ENCODE measurements at regions not wholly inside any gene's neighbourhood (a gene's known extent, or its start where the extent isn't known, plus 50 kb on each side); places are given as distances from the start of the nearest gene placed in this dataset.

DNA sequence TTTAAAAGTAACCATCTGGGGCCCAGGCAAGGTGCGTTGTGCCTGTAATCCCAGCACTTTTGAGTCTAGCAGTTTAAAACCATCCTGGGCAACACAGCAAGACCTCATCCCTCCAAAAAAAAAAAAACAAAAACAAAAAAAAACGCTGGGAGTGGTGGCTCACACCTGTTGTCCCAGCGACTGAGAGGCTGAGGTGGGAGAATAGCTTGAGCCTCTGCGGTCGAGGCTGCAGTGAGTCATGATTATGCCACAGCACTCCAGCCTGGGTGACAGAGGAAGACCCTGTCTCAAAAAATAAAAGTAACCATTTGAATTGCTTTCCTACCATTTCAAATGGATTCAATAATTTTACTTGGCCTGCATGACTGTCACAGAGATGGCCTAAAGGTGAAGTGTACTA lies 186.5 kb upstream of the ATP2B1 start:
- WGBS, 2 donors: 93% methylated on average over 5 of the region's 5 CpGs
- ATAC-seq (ENCODE audit: low FRiP score): no peak
- no peak for DNase-seq

DNA sequence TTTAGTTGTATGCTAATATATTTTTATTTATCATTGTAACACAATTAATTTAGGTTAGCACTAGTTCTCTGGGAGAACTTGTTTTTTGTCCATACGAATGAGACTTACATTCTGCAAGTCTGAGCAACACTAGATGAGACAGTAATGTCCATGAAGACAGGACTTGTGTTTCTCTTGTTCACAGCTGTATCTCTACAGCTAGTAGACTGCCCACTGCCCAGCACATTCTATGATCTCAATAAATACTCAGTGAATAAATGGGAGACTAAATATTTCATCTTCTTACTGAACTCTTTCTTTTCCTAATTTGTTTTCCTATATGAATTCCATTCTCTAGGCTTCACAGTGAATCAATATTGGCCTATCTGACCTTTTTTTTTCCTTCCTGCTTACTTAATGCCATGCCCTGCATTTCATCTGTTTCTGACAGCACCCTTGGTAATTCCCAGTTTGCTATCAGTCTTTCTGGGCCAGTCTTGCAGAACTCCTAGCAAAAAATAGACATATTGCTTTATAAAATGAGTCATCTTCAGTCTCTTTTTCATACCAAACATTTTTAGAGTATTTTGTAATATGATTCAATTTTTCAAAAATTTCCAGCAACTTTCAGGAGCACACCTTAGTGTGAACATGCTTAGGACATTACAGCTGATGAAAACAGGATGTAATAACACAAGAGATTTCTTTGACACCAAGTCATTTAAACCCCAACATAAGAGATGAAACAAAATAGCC lies 185.5 kb upstream of the ATP2B1 start:
- no peaks in the 10 kb centered on the region for H3K36me3 ChIP-seq (ENCODE audit: control insufficient read depth in 1 of 2, insufficient read depth in 2 of 2, low read length in 1 of 2)
- DNase-seq (no peak), ATAC-seq (ENCODE audit: low FRiP score) (no peak)
- 92 to 93% methylated on average over 1 of the region's 1 CpG for WGBS, 2 donors
- no peaks in the 10 kb centered on the region for H3K9me3 ChIP-seq (ENCODE audit: control insufficient read depth, low read length)
- no peak overlapping the region for H3K27ac ChIP-seq (ENCODE audit: low read depth in 1 of 2, low read length in 2 of 2)
- no peaks in the 10 kb centered on the region for H3K4me1 ChIP-seq (ENCODE audit: control insufficient read depth in 1 of 2, insufficient read depth in 2 of 2, low read length in 2 of 2)
- intact Hi-C loops (cut with DNase I): no loop called here
- no peak overlapping the region for H3K4me3 ChIP-seq (ENCODE audit: low read length in 2 of 2)
- no peaks in the 10 kb centered on the region for H3K27me3 ChIP-seq (ENCODE audit: control insufficient read depth in 1 of 2, insufficient read depth in 2 of 2, low read length in 1 of 2)

More for the DNA sequence above, 186.5 kb upstream of the ATP2B1 start:
- H3K9me3 ChIP-seq (ENCODE audit: control insufficient read depth, low read length): no peaks in the 10 kb centered on the region
- no peaks in the 10 kb centered on the region for H3K4me1 ChIP-seq (ENCODE audit: control insufficient read depth in 1 of 2, insufficient read depth in 2 of 2, low read length in 2 of 2)
- no peak overlapping the region for H3K4me3 ChIP-seq (ENCODE audit: low read length in 2 of 2)
- no peaks in the 10 kb centered on the region for H3K27me3 ChIP-seq (ENCODE audit: control insufficient read depth in 1 of 2, insufficient read depth in 2 of 2, low read length in 1 of 2)
- no peaks in the 10 kb centered on the region for H3K36me3 ChIP-seq (ENCODE audit: control insufficient read depth in 1 of 2, insufficient read depth in 2 of 2, low read length in 1 of 2)
- intact Hi-C loops (cut with DNase I): no loop called here
- no peak overlapping the region for H3K27ac ChIP-seq (ENCODE audit: low read depth in 1 of 2, low read length in 2 of 2)

DNA sequence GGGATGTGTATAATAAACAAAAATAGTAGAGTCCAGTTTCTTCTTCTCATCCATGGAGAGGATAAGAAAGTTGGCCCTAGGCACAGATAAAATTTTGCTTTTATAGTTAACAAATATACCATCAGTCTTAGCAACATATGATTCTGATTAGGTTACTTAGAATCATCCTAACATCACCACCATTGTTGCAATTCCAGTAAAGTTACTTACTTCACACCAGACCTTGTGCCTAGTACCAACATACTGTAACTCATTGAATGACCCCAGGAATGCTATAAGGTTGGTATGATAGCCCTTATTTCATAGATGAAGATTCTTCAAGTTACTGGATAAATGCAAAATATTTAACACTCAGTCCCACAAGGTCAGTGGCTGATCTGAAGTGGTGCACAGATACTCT lies 183.8 kb upstream of the ATP2B1 start:
- Histone ChIP-seq H3K36me3 (ENCODE audit: control insufficient read depth in 1 of 2, insufficient read depth in 2 of 2, low read length in 1 of 2) (no peaks in the 10 kb centered on the region), H3K4me3 (ENCODE audit: low read length in 2 of 2) (no peak overlapping the region), H3K27ac (ENCODE audit: low read depth in 1 of 2, low read length in 2 of 2) (no peak overlapping the region), H3K4me1 (ENCODE audit: control insufficient read depth in 1 of 2, insufficient read depth in 2 of 2, low read length in 2 of 2) (no peaks in the 10 kb centered on the region), H3K27me3 (ENCODE audit: control insufficient read depth in 1 of 2, insufficient read depth in 2 of 2, low read length in 1 of 2) (no peaks in the 10 kb centered on the region), H3K9me3 (ENCODE audit: control insufficient read depth, low read length) (no peaks in the 10 kb centered on the region)
- DNase-seq: no peak
- ATAC-seq (ENCODE audit: low FRiP score): no peak
- intact Hi-C loops (cut with DNase I): no loop called here

- Histone ChIP-seq H3K27ac (ENCODE audit: low read depth in 1 of 2, low read length in 2 of 2) (no peak overlapping the region), H3K4me1 (ENCODE audit: control insufficient read depth in 1 of 2, insufficient read depth in 2 of 2, low read length in 2 of 2) (no peaks in the 10 kb centered on the region), H3K9me3 (ENCODE audit: control insufficient read depth, low read length) (no peaks in the 10 kb centered on the region), H3K4me3 (ENCODE audit: low read length in 2 of 2) (no peak overlapping the region), H3K36me3 (ENCODE audit: control insufficient read depth in 1 of 2, insufficient read depth in 2 of 2, low read length in 1 of 2) (no peaks in the 10 kb centered on the region), H3K27me3 (ENCODE audit: control insufficient read depth in 1 of 2, insufficient read depth in 2 of 2, low read length in 1 of 2) (no peaks in the 10 kb centered on the region)
- DNase-seq (no peak), ATAC-seq (ENCODE audit: low FRiP score) (no peak)
- intact Hi-C loops (cut with DNase I): no loop called here
Observed at GRCh38 chr12:89891933-89892332, 183.3 kb upstream of the ATP2B1 start.

- Histone ChIP-seq H3K4me3 (ENCODE audit: low read length in 2 of 2) (no peak overlapping the region), H3K36me3 (ENCODE audit: control insufficient read depth in 1 of 2, insufficient read depth in 2 of 2, low read length in 1 of 2) (no peaks in the 10 kb centered on the region), H3K9me3 (ENCODE audit: control insufficient read depth, low read length) (no peaks in the 10 kb centered on the region), H3K27me3 (ENCODE audit: control insufficient read depth in 1 of 2, insufficient read depth in 2 of 2, low read length in 1 of 2) (no peaks in the 10 kb centered on the region), H3K4me1 (ENCODE audit: control insufficient read depth in 1 of 2, insufficient read depth in 2 of 2, low read length in 2 of 2) (no peaks in the 10 kb centered on the region), H3K27ac (ENCODE audit: low read depth in 1 of 2, low read length in 2 of 2) (no peak overlapping the region)
- WGBS, 2 donors: 50 to 71% methylated on average over 2 of the region's 2 CpGs
- intact Hi-C loops (cut with DNase I): no loop called here
- ATAC-seq (ENCODE audit: low FRiP score) (no peak), DNase-seq (no peak)
Observed at GRCh38 chr12:89890161-89890560, 181.5 kb upstream of the ATP2B1 start.

- intact Hi-C loops (cut with DNase I): no loop called here
- Histone ChIP-seq H3K4me1 (ENCODE audit: control insufficient read depth in 1 of 2, insufficient read depth in 2 of 2, low read length in 2 of 2) (no peaks in the 10 kb centered on the region), H3K4me3 (ENCODE audit: low read length in 2 of 2) (no peak overlapping the region), H3K9me3 (ENCODE audit: control insufficient read depth, low read length) (no peaks in the 10 kb centered on the region), H3K36me3 (ENCODE audit: control insufficient read depth in 1 of 2, insufficient read depth in 2 of 2, low read length in 1 of 2) (no peaks in the 10 kb centered on the region), H3K27me3 (ENCODE audit: control insufficient read depth in 1 of 2, insufficient read depth in 2 of 2, low read length in 1 of 2) (no peaks in the 10 kb centered on the region), H3K27ac (ENCODE audit: low read depth in 1 of 2, low read length in 2 of 2) (no peak overlapping the region)
- DNase-seq (no peak), ATAC-seq (ENCODE audit: low FRiP score) (no peak)
- WGBS, 2 donors: 85 to 90% methylated on average over 4 of the region's 4 CpGs
Observed at GRCh38 chr12:89889062-89889461, 180.4 kb upstream of the ATP2B1 start.

- intact Hi-C loops (cut with DNase I): no loop called here
- Histone ChIP-seq H3K4me3 (ENCODE audit: low read length in 2 of 2) (no peak overlapping the region), H3K4me1 (ENCODE audit: control insufficient read depth in 1 of 2, insufficient read depth in 2 of 2, low read length in 2 of 2) (no peaks in the 10 kb centered on the region), H3K36me3 (ENCODE audit: control insufficient read depth in 1 of 2, insufficient read depth in 2 of 2, low read length in 1 of 2) (no peaks in the 10 kb centered on the region), H3K27me3 (ENCODE audit: control insufficient read depth in 1 of 2, insufficient read depth in 2 of 2, low read length in 1 of 2) (no peaks in the 10 kb centered on the region), H3K9me3 (ENCODE audit: control insufficient read depth, low read length) (no peaks in the 10 kb centered on the region), H3K27ac (ENCODE audit: low read depth in 1 of 2, low read length in 2 of 2) (no peak overlapping the region)
- no peak for ATAC-seq (ENCODE audit: low FRiP score)
- no peak for DNase-seq
Observed at GRCh38 chr12:89884952-89885351, 176.3 kb upstream of the ATP2B1 start.

DNA sequence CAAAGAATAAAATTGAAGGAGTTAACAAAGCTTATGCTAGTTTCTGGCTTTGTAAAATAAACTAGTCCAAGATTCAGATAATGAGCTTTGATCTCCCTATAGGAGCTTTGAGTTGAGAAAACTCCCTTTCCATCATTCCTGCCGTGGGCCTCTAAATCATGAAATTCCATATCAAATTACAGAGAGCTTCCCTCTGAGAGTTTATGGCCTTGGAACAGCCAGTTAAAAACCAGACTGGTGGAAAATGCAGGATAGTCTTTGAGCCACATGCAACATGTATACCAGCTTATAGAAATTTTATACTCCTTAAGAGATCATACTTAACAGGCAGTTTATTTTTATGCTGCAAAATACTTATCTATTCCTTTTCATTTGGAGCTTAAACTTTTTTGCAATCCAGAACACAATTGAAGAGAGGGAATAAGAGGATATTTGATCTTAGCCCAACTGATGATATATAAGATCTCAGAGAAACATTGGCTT lies 175.8 kb upstream of the ATP2B1 start:
- WGBS, 2 donors: 78 to 85% methylated on average over 1 of the region's 1 CpG
- no peak for DNase-seq
- no peak overlapping the region for H3K27ac ChIP-seq (ENCODE audit: low read depth in 1 of 2, low read length in 2 of 2)
- H3K27me3 ChIP-seq (ENCODE audit: control insufficient read depth in 1 of 2, insufficient read depth in 2 of 2, low read length in 1 of 2): no peaks in the 10 kb centered on the region
- no peak overlapping the region for H3K4me3 ChIP-seq (ENCODE audit: low read length in 2 of 2)
- no peak for ATAC-seq (ENCODE audit: low FRiP score)
- H3K36me3 ChIP-seq (ENCODE audit: control insufficient read depth in 1 of 2, insufficient read depth in 2 of 2, low read length in 1 of 2): no peaks in the 10 kb centered on the region
- no peaks in the 10 kb centered on the region for H3K4me1 ChIP-seq (ENCODE audit: control insufficient read depth in 1 of 2, insufficient read depth in 2 of 2, low read length in 2 of 2)
- intact Hi-C loops (cut with DNase I): no loop called here
- no peaks in the 10 kb centered on the region for H3K9me3 ChIP-seq (ENCODE audit: control insufficient read depth, low read length)

GRCh38 chr12:89883630-89884389 lies 175.2 kb upstream of the ATP2B1 start:
- Histone ChIP-seq H3K9me3 (ENCODE audit: control insufficient read depth, low read length) (no peaks in the 10 kb centered on the region), H3K4me3 (ENCODE audit: low read length in 2 of 2) (no peak overlapping the region), H3K36me3 (ENCODE audit: control insufficient read depth in 1 of 2, insufficient read depth in 2 of 2, low read length in 1 of 2) (no peaks in the 10 kb centered on the region), H3K27ac (ENCODE audit: low read depth in 1 of 2, low read length in 2 of 2) (no peak overlapping the region), H3K27me3 (ENCODE audit: control insufficient read depth in 1 of 2, insufficient read depth in 2 of 2, low read length in 1 of 2) (no peaks in the 10 kb centered on the region), H3K4me1 (ENCODE audit: control insufficient read depth in 1 of 2, insufficient read depth in 2 of 2, low read length in 2 of 2) (no peaks in the 10 kb centered on the region)
- no peak for DNase-seq
- ATAC-seq (ENCODE audit: low FRiP score): no peak
- intact Hi-C loops (cut with DNase I): no loop called here
- WGBS, 2 donors: 94 to 95% methylated on average over 4 of the region's 4 CpGs
